GM21447 (cell line): ENCODE measurements at regions not wholly inside any gene's neighbourhood (a gene's known extent, or its start where the extent isn't known, plus 50 kb on each side); places are given as distances from the start of the nearest gene placed in this dataset.
"Not testable (repeated sequence)": the region's sequence is repeated elsewhere in the genome, so short reads cannot be mapped to it uniquely, and the experiment has no call there.

Experiments
- ATAC-seq: cut with Tn5 transposase; IDR thresholded peaks from one replicate; pipeline ENCODE4 v1.9.1; 2021; ENCODE audit not compliant: unreplicated experiment

GRCh38 chr13:56558698-56559320 lies 581.9 kb upstream of the PRR20A start:
- ATAC-seq, result no peak

- ATAC-seq, result no peak
These were observed 579.4 kb upstream of the PRR20A start for GRCh38 chr13:56561327-56561726.

- ATAC-seq, result no peak
These were observed 577.1 kb upstream of the PRR20A start for GRCh38 chr13:56563663-56564062.

- no peak for ATAC-seq
These were observed 553.7 kb upstream of the PRR20A start for GRCh38 chr13:56586976-56587375.

- ATAC-seq, result no peak
These were observed 525.1 kb upstream of the PRR20A start for GRCh38 chr13:56615572-56615971.

GRCh38 chr13:56622840-56623239 lies 517.9 kb upstream of the PRR20A start:
- ATAC-seq, result no peak

- ATAC-seq, result not testable (repeated sequence)
These were observed 511.8 kb upstream of the PRR20A start for GRCh38 chr13:56628886-56629285.

- ATAC-seq, result not testable (repeated sequence)
These were observed 509.7 kb upstream of the PRR20A start for GRCh38 chr13:56631060-56631459.

- ATAC-seq, result no peak
These were observed 487.7 kb upstream of the PRR20A start for GRCh38 chr13:56653043-56653442.

GRCh38 chr13:56659041-56659471 lies 481.7 kb upstream of the PRR20A start:
- no peak for ATAC-seq

- ATAC-seq, result no peak
These were observed 470.2 kb upstream of the PRR20A start for GRCh38 chr13:56670563-56670962.

GRCh38 chr13:56681404-56681803 lies 459.3 kb upstream of the PRR20A start:
- no peak for ATAC-seq

- ATAC-seq, result no peak
These were observed 453.6 kb upstream of the PRR20A start for GRCh38 chr13:56687131-56687530.

GRCh38 chr13:56697011-56697410 lies 443.7 kb upstream of the PRR20A start:
- ATAC-seq, result no peak

GRCh38 chr13:56700324-56700723 lies 440.4 kb upstream of the PRR20A start:
- ATAC-seq, result no peak

- no peak for ATAC-seq
These were observed 434.2 kb upstream of the PRR20A start for GRCh38 chr13:56706485-56706884.

GRCh38 chr13:56713656-56714055 lies 427.1 kb upstream of the PRR20A start:
- ATAC-seq, result no peak

- no peak for ATAC-seq
These were observed 421.9 kb upstream of the PRR20A start for GRCh38 chr13:56718791-56719190.

GRCh38 chr13:56720841-56721240 lies 419.9 kb upstream of the PRR20A start:
- ATAC-seq, result no peak

- ATAC-seq, result no peak
These were observed 405.2 kb upstream of the PRR20A start for GRCh38 chr13:56735537-56735942.

GRCh38 chr13:56736966-56737365 lies 403.8 kb upstream of the PRR20A start:
- no peak for ATAC-seq

GRCh38 chr13:56752636-56753035 lies 388.1 kb upstream of the PRR20A start:
- ATAC-seq, result no peak

GRCh38 chr13:56755181-56755935 lies 385.4 kb upstream of the PRR20A start:
- no peak for ATAC-seq
